HG02798 (cell line): ENCODE measurements at regions not wholly inside any gene's neighbourhood (a gene's known extent, or its start where the extent isn't known, plus 50 kb on each side); places are given as distances from the start of the nearest gene placed in this dataset.
"Not testable (repeated sequence)": the region's sequence is repeated elsewhere in the genome, so short reads cannot be mapped to it uniquely, and the experiment has no call there.

Experiments used
- ATAC-seq: cut with Tn5 transposase; IDR thresholded peaks from one replicate; pipeline ENCODE4 v1.9.1; 2021; ENCODE audit warnings: mild to moderate bottlenecking; ENCODE audit not compliant: unreplicated experiment, poor library complexity

DNA sequence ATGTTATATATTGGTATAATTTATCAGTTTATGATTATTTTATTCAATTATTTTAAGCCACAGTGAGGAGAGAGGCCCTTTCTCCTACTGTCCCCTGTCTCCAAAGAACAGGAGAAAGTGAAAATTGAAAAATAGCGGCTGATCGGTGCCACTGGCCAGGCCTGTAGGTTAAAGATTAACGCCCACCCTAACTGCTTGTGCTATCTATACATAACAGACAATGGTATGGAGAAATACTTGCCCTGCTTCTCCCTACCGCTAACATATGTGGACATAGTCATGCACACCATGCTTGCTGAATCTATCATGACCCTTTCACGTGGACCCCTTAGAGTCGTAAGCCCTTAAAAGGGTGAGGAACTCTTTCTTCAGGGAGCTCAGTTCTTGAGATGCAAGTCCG is 67.5 kb downstream of the EIF1AY start:
- no peak for ATAC-seq

DNA sequence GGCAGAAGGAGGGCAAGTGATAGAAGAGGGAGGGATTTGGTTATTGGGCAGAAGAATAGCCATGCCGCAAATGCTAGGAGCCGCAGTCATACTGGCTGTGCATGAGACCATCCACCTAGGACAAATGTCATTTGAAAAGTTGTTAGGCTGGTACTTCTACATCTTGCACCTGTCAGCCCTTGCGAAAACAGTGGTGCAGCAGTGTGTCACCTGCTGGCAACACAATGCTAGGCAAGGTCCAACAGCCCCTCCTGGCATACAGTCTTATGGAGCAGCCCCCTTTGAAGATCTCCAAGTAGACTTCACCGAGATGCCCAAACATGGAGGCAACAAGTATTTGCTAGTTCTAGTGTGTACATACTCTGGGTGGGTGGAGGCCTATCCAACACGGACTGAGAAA is 72.7 kb downstream of the EIF1AY start:
- ATAC-seq = peak; percentile 59

DNA sequence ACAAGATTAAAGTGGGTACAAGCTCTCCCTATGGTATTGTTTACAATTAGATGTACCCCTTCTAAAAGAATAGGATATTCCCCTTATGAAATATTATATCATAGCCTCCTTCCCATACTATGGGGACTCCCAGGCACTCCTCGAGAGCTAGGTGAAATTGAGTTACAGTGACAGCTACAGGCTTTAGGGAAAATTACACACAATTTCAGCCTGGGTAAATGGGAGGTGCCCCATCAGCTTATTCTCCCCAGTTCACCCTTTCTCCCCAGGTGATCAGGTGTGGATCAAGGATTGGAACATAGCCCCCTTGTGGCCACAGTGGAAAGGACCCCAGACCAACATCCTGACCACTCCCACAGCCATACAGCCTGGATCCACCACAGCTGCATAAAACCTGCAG is 73.3 kb downstream of the EIF1AY start:
- ATAC-seq = not testable (repeated sequence)

DNA sequence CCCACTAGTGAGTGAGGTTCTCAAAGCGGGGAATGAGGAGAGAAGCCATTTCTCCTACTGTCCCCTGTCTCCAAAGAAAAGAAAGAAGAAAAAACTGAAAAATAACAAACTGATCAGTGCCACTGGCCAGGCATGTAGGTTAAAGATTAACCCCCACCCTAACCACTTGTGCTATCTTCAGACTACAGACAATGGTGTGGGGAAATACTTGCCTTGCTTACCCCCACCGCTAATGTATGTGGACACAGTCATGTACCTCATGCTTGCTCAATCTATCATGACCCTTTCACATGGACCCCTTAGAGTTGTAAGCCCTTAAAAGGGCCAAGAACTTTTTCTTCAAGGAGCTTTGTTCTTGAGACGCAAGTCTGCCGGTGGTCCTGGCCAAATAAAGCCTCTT is 75.9 kb downstream of the EIF1AY start:
- ATAC-seq = no peak

DNA sequence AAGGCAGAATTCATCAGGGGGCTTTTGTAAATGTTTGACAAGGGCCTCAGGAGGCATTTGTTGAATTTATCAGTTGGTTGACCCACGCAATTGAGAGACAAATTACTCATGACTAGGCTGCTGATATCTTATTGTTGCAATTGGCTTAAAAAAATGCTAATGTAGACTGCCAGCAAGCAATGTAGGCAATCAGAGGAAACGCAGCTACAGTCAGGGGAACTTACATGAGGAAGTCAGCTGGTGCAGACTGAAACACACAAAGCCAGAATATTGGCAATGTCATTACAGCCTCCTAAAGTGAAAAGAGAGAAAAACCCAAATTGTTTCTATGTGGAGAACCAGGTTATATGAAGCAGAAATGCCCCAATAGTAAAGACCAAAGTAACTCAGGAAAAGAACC is 83.9 kb downstream of the EIF1AY start:
- ATAC-seq = no peak

DNA sequence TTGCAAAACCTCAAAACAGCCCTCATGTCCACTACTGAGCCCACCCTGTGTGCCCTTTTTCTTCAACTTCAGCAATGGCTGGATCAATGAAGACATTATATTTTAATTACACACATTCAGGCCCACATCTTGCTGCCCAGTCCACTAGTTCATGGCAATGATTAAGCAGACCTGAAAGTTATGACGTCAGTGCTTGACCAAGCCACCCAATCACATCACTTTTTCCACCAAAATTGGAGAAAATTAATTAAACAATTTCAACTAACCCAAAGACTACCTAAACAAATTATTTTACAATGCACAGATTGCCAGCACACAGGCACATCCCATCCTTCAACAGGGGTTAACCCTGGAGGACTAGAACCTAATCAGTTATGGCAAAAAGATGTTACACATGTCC is 86.6 kb downstream of the EIF1AY start:
- ATAC-seq = no peak

DNA sequence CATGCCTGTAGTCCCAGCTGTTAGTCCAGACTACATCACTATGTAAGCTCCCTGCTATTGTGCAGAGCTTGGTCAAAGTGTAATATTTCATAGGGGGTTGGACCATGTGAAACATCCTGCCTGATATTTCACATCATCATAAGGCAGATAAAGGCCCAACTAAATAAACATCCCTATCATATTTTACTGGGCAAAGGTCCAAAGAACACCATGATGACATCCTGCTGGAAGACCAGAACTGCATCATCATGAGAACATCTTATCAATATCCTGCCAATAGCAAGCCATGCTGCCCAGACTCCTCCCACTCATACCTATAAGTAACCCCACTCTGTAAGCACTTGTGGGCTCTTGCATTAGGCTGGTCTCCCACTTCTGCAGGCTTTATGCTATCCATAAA is 88.6 kb downstream of the EIF1AY start:
- ATAC-seq = no peak

DNA sequence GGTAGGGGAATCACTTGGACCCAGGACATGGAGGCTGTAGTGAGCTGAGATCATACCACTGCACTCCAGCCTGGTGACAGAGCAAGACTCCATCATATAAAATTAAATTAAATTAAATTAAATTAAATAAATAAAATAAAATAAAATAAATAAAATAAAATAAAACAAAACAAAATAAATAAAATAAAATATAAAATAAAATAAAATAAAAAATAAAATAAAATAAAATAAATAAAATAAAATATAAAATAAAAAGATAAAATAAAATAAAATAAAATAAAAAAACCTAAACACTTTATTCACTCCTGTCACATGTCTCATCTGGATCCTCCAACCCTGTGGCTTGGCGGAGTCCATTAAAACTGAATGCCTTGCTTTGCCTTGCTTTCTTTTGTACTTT is 89.8 kb downstream of the EIF1AY start:
- not testable (repeated sequence) for ATAC-seq

DNA sequence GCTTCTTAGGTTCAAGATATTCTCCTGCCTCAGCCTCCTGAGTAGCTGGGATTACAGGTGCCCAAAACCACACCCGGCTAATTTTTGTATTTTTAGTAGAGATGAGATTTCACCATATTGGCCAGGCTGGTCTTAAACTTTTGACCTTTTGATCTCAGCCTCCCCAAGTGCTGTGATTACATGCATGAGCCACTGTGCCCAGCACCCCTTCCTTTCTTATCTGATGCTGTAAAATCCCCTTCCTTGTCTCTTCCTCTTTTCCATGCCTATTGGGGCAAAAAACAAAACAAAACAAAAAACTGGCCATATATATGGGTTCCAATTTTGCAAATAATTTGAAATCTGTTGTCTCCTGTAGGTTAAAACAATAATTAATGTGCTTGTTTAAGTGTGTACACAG is 74.0 kb upstream of the RPS4Y2 start:
- ATAC-seq = no peak

DNA sequence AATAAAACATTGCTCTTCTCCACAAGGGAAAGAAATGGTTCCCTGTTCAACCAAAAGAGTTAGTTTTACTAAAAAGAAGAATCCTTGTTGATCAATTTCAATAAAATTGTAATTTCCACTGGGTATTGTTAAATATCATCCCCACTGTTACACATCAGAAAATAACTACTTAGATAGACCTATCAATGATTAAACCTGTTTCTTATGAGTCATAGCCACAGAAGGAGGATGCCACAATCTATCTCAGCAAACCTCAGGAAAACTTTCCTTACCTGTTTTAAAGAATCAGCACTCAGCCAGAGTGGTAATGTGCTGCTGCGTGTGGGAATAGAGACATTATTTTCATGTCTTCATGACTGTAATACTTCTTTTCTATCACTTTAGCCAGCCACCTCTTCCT is 72.5 kb upstream of the RPS4Y2 start:
- ATAC-seq = no peak

DNA sequence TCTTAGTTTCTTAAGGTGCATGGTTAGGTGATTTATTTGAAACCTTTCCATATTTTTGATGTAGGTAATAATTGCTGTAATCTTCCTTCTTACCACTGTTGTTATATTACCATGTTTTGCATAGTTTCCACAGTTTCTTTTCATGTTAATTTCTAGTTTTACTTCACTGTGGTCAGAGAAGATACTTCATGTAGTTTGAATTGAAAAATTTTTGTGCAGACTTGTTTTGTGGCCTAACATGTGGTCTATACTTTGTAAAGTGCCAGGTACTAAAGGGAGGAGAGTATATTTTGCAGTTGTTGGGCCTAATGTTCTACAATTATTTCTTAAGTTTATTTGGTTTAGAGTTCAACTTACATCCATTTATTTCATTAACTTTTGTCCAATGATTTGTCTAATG is 69.2 kb upstream of the RPS4Y2 start:
- ATAC-seq = peak; percentile 58
